Caki2 (cell line): ENCODE measurements at regions not wholly inside any gene's neighbourhood (a gene's known extent, or its start where the extent isn't known, plus 50 kb on each side); places are given as distances from the start of the nearest gene placed in this dataset.

Experiments
- DNase-seq: peaks from one replicate; pipeline ENCODE4 v3.0.0-alpha.2; 2015; ENCODE audit warnings: low read depth
- in situ Hi-C: cut with HindIII; loops from 2 replicates; pipeline ENCODE4 v1.10.0; 2016; ENCODE audit warnings: low sequenced_read_pairs, low pct_unique_long_range_greater_than_20kb, mixed read lengths

- DNase-seq = no peak
- in situ Hi-C loops = no loop called here
Observed at GRCh38 chr18:34548120-34548972, 161.8 kb upstream of the DTNA start.

- DNase-seq = no peak
- in situ Hi-C loops = no loop called here
Observed at GRCh38 chr18:34548973-34549294, 161.2 kb upstream of the DTNA start.

- in situ Hi-C loops = no loop called here
- DNase-seq = no peak
Observed at GRCh38 chr18:34549367-34549766, 160.7 kb upstream of the DTNA start.

- in situ Hi-C loops = no loop called here
Observed at GRCh38 chr18:34550156-34550555, 159.9 kb upstream of the DTNA start.

GRCh38 chr18:34550902-34551301 lies 159.2 kb upstream of the DTNA start:
- in situ Hi-C loops = no loop called here
- DNase-seq = no peak

More at GRCh38 chr18:34550156-34550555, 159.9 kb upstream of the DTNA start:
- no peak for DNase-seq

GRCh38 chr18:34551824-34552223 lies 158.3 kb upstream of the DTNA start:
- no peak for DNase-seq
- in situ Hi-C loops = no loop called here

GRCh38 chr18:34562252-34562870 lies 147.7 kb upstream of the DTNA start:
- DNase-seq = no peak
- in situ Hi-C loops = no loop called here

- in situ Hi-C loops = no loop called here
- DNase-seq = no peak
Observed at GRCh38 chr18:34567857-34568256, 142.2 kb upstream of the DTNA start.

GRCh38 chr18:34576622-34577021 lies 133.5 kb upstream of the DTNA start:
- in situ Hi-C loops = no loop called here
- no peak for DNase-seq

- in situ Hi-C loops = no loop called here
Observed at GRCh38 chr18:34583895-34584294, 126.2 kb upstream of the DTNA start.

GRCh38 chr18:34590503-34590902 lies 119.6 kb upstream of the DTNA start:
- in situ Hi-C loops = no loop called here
- DNase-seq = no peak

More at GRCh38 chr18:34583895-34584294, 126.2 kb upstream of the DTNA start:
- no peak for DNase-seq

GRCh38 chr18:34591920-34592444 lies 118.1 kb upstream of the DTNA start:
- in situ Hi-C loops = no loop called here
- DNase-seq = no peak

- DNase-seq = no peak
- in situ Hi-C loops = no loop called here
Observed at GRCh38 chr18:34592481-34592880, 117.6 kb upstream of the DTNA start.

GRCh38 chr18:34592961-34593382 lies 117.1 kb upstream of the DTNA start:
- in situ Hi-C loops = no loop called here
- DNase-seq = no peak

- in situ Hi-C loops = no loop called here
Observed at GRCh38 chr18:34594266-34594665, 115.8 kb upstream of the DTNA start.

GRCh38 chr18:34595690-34596089 lies 114.4 kb upstream of the DTNA start:
- DNase-seq = no peak
- in situ Hi-C loops = no loop called here

More at GRCh38 chr18:34594266-34594665, 115.8 kb upstream of the DTNA start:
- DNase-seq = no peak

GRCh38 chr18:34598120-34598635 lies 111.9 kb upstream of the DTNA start:
- no peak for DNase-seq

GRCh38 chr18:34600158-34600557 lies 109.9 kb upstream of the DTNA start:
- no peak for DNase-seq
- in situ Hi-C loops = no loop called here

More at GRCh38 chr18:34598120-34598635, 111.9 kb upstream of the DTNA start:
- in situ Hi-C loops = no loop called here

- in situ Hi-C loops = no loop called here
Observed at GRCh38 chr18:34600874-34601656, 109.0 kb upstream of the DTNA start.

More at GRCh38 chr18:34600874-34601656, 109.0 kb upstream of the DTNA start:
- no peak for DNase-seq
